ENCODE measurements at regions not wholly inside any gene's neighbourhood (a gene's known extent, or its start where the extent isn't known, plus 50 kb on each side); places are given as distances from the start of the nearest gene placed in this dataset.

DNA sequence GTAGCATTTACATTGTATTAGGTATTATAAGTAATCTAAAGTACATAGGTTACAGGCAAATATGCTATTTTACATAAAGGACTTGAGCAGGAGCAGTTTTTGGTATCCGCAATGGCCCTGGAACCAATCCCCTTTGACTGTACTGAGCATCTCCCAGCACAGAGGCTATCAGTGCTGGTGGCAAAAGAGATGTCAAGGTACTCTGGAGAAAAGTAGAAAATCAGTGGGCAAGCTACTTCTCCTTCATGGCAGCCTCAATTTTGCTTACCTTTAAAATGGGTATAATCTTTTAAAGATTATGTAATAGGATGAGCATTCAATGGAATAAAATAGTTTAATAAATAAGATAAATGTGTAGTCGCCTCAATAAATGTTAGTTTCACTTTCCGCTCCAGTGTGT, 56.7 kb upstream of the LMCD1 start:
- WGBS (ENCODE audit: insufficient coverage) = 100% methylated on average over 1 of the region's 3 CpGs
- H3K9me3 ChIP-seq (ENCODE audit: control extremely low read depth in 1 of 5, control insufficient read depth in 4 of 5, insufficient read depth in 2 of 5, low read depth in 1 of 5, low read length in 4 of 5) = no peaks in the 10 kb centered on the region
- H3K36me3 ChIP-seq (ENCODE audit: control insufficient read depth in 4 of 4, insufficient read depth in 4 of 4, low read length in 3 of 4) = no peaks in the 10 kb centered on the region
- ChIA-PET POLR2A (no interaction called here), CTCF (interaction anchor here (1.4 to 1.6 kb wide), 2 partner anchors 11 to 15 kb away, joined by 4 to 5 read pairs; no protein-coding TSS in a partner anchor)
- peaks cover 0 to 11% (median 9%) of the 10 kb centered on the region in 4 experiments for H3K4me1 ChIP-seq (ENCODE audit: control extremely low read depth in 1 of 4, control insufficient read depth in 4 of 4, insufficient read depth in 4 of 4, low read length in 3 of 4)
- no peak for DNase-seq
- no peak overlapping the region for H3K27ac ChIP-seq (ENCODE audit: insufficient read depth in 1 of 2, low read depth in 1 of 2, low read length in 2 of 2, poor library complexity in 1 of 2, severe bottlenecking in 2 of 2)
- H3K4me3 ChIP-seq (ENCODE audit: control insufficient read depth in 1 of 7, extremely low read depth in 1 of 7, insufficient read depth in 4 of 7, low read depth in 2 of 7, low read length in 6 of 7) = no peak overlapping the region
- H3K27me3 ChIP-seq (replicated peaks in 2 of 5; ENCODE audit: control insufficient read depth in 4 of 5, insufficient read depth in 5 of 5, low read length in 4 of 5) = no peaks in the 10 kb centered on the region

DNA sequence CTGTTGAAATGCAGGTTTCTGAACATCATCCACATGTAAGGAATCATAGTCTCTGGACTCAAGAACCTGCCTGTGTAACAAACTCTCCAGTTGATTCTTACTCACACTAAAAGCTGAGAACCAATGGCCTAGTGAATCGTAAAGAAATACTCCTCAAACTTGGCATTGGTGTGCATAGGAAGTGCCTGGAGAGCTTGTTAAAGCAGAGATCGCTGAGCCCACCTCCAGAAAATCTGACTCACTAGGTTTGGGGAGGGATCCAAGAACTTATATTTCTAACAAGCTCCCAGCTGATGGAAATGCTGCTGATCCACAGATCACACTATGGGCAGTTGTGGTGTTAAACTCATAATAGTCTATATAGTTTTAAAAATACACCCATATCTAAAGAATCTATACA, 55.8 kb upstream of the LMCD1 start:
- ChIA-PET CTCF (interaction anchor here (1.0 kb wide), 1 partner anchor 174 kb away, joined by 3 read pairs; no protein-coding TSS in a partner anchor), POLR2A (no interaction called here)
- Histone ChIP-seq H3K27me3 (replicated peaks in 2 of 5; ENCODE audit: control insufficient read depth in 4 of 5, insufficient read depth in 5 of 5, low read length in 4 of 5) (peaks cover 0 to 2% (median 0%) of the 10 kb centered on the region in 5 experiments), H3K4me3 (ENCODE audit: control insufficient read depth in 1 of 7, extremely low read depth in 1 of 7, insufficient read depth in 4 of 7, low read depth in 2 of 7, low read length in 6 of 7) (no peak overlapping the region), H3K9me3 (ENCODE audit: control extremely low read depth in 1 of 5, control insufficient read depth in 4 of 5, insufficient read depth in 2 of 5, low read depth in 1 of 5, low read length in 4 of 5) (no peaks in the 10 kb centered on the region), H3K27ac (ENCODE audit: insufficient read depth in 1 of 2, low read depth in 1 of 2, low read length in 2 of 2, poor library complexity in 1 of 2, severe bottlenecking in 2 of 2) (no peak overlapping the region), H3K4me1 (ENCODE audit: control extremely low read depth in 1 of 4, control insufficient read depth in 4 of 4, insufficient read depth in 4 of 4, low read length in 3 of 4) (peaks cover 0 to 11% (median 9%) of the 10 kb centered on the region in 4 experiments), H3K36me3 (ENCODE audit: control insufficient read depth in 4 of 4, insufficient read depth in 4 of 4, low read length in 3 of 4) (no peaks in the 10 kb centered on the region)
- 57% methylated on average over 1 of the region's 2 CpGs for WGBS (ENCODE audit: insufficient coverage)
- DNase-seq = peak in 2 of 3 donors; percentile 9 to 26

DNA sequence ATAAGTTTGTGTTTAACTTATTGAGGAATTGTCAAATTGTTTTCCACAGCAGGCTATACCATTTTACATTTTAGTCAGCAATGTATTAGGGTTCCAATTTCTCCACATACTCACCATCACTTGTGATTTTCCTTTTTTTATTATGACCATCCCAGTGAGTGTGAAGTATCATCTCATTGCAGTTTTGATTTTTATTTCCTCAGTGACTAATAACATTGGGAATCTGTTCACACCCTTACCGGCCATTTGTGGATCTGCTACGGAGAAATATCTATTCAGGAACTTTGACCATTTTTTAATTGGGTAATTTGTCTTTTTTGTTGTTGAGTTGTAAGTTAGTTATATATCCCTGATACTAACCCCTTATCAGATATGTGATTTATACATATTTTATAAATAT, 54.8 kb upstream of the LMCD1 start:
- Histone ChIP-seq H3K36me3 (ENCODE audit: control insufficient read depth in 4 of 4, insufficient read depth in 4 of 4, low read length in 3 of 4) (no peaks in the 10 kb centered on the region), H3K27me3 (replicated peaks in 2 of 5; ENCODE audit: control insufficient read depth in 4 of 5, insufficient read depth in 5 of 5, low read length in 4 of 5) (peaks cover 0 to 2% (median 0%) of the 10 kb centered on the region in 5 experiments), H3K9me3 (ENCODE audit: control extremely low read depth in 1 of 5, control insufficient read depth in 4 of 5, insufficient read depth in 2 of 5, low read depth in 1 of 5, low read length in 4 of 5) (no peaks in the 10 kb centered on the region), H3K4me1 (ENCODE audit: control extremely low read depth in 1 of 4, control insufficient read depth in 4 of 4, insufficient read depth in 4 of 4, low read length in 3 of 4) (peaks cover 0 to 11% (median 9%) of the 10 kb centered on the region in 4 experiments), H3K27ac (ENCODE audit: insufficient read depth in 1 of 2, low read depth in 1 of 2, low read length in 2 of 2, poor library complexity in 1 of 2, severe bottlenecking in 2 of 2) (no peak overlapping the region), H3K4me3 (ENCODE audit: control insufficient read depth in 1 of 7, extremely low read depth in 1 of 7, insufficient read depth in 4 of 7, low read depth in 2 of 7, low read length in 6 of 7) (no peak overlapping the region)
- WGBS (ENCODE audit: insufficient coverage) = no CpG with 5 or more reads among the region's 2 CpGs
- no peak for DNase-seq
- CTCF ChIA-PET = no interaction called here
- POLR2A ChIA-PET = no interaction called here

DNA sequence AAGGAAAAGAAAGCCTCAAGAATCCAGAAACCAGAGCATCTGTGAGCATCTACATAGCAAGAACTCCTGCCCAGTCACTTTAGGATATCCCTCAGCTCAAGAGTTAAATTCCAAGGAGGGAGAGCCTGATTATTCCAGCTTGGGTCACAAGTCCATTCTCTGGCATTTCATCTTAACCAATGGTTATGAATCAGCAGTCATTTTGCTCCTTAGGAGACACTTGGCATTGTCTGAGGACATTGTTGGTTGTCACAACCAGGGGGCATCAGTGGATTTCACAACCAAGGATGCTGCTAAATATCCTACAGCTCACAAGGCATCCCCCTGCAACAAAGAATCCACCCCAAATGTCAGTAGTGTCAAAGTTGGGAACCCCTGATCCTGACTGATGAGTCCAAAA, 51.0 kb upstream of the LMCD1 start:
- H3K36me3 ChIP-seq (ENCODE audit: control insufficient read depth in 4 of 4, insufficient read depth in 4 of 4, low read length in 3 of 4) = no peaks in the 10 kb centered on the region
- no peak for DNase-seq
- CTCF ChIA-PET = no interaction called here
- H3K4me3 ChIP-seq (ENCODE audit: control insufficient read depth in 1 of 7, extremely low read depth in 1 of 7, insufficient read depth in 4 of 7, low read depth in 2 of 7, low read length in 6 of 7) = no peak overlapping the region
- peaks cover 0 to 5% (median 0%) of the 10 kb centered on the region in 5 experiments for H3K27me3 ChIP-seq (replicated peaks in 2 of 5; ENCODE audit: control insufficient read depth in 4 of 5, insufficient read depth in 5 of 5, low read length in 4 of 5)
- no peak overlapping the region for H3K27ac ChIP-seq (ENCODE audit: insufficient read depth in 1 of 2, low read depth in 1 of 2, low read length in 2 of 2, poor library complexity in 1 of 2, severe bottlenecking in 2 of 2)
- H3K9me3 ChIP-seq (ENCODE audit: control extremely low read depth in 1 of 5, control insufficient read depth in 4 of 5, insufficient read depth in 2 of 5, low read depth in 1 of 5, low read length in 4 of 5) = no peaks in the 10 kb centered on the region
- H3K4me1 ChIP-seq (ENCODE audit: control extremely low read depth in 1 of 4, control insufficient read depth in 4 of 4, insufficient read depth in 4 of 4, low read length in 3 of 4) = no peaks in the 10 kb centered on the region
- POLR2A ChIA-PET = no interaction called here

DNA sequence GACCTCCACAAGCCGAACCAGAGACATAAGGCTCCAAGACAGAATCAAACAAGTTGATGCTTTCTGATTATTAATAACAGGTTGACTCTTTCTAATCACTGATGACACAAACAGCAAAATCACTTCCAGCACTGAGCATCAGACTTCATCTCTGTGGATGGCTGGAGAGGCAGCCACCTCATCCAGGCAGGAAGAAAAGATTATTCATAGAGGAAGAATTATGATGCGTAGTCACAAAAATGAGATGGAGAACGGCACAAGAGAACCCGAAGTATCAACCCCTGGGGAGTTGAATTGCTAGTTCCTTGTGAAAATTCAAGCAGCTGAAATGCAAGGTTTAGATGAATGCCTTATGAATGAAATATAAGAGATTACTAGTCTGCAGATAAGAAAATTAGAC, 49.9 kb upstream of the LMCD1 start:
- peaks cover 0 to 5% (median 0%) of the 10 kb centered on the region in 5 experiments for H3K27me3 ChIP-seq (replicated peaks in 2 of 5; ENCODE audit: control insufficient read depth in 4 of 5, insufficient read depth in 5 of 5, low read length in 4 of 5)
- CTCF ChIA-PET = no interaction called here
- H3K4me3 ChIP-seq (ENCODE audit: control insufficient read depth in 1 of 7, extremely low read depth in 1 of 7, insufficient read depth in 4 of 7, low read depth in 2 of 7, low read length in 6 of 7) = no peak overlapping the region
- H3K27ac ChIP-seq (ENCODE audit: insufficient read depth in 1 of 2, low read depth in 1 of 2, low read length in 2 of 2, poor library complexity in 1 of 2, severe bottlenecking in 2 of 2) = no peak overlapping the region
- WGBS (ENCODE audit: insufficient coverage) = 96% methylated on average over 4 of the region's 4 CpGs
- H3K9me3 ChIP-seq (ENCODE audit: control extremely low read depth in 1 of 5, control insufficient read depth in 4 of 5, insufficient read depth in 2 of 5, low read depth in 1 of 5, low read length in 4 of 5) = no peaks in the 10 kb centered on the region
- POLR2A ChIA-PET = no interaction called here
- H3K4me1 ChIP-seq (ENCODE audit: control extremely low read depth in 1 of 4, control insufficient read depth in 4 of 4, insufficient read depth in 4 of 4, low read length in 3 of 4) = no peaks in the 10 kb centered on the region
- DNase-seq = no peak
- no peaks in the 10 kb centered on the region for H3K36me3 ChIP-seq (ENCODE audit: control insufficient read depth in 4 of 4, insufficient read depth in 4 of 4, low read length in 3 of 4)
